GM12878 (cell line): ENCODE measurements at regions not wholly inside any gene's neighbourhood (a gene's known extent, or its start where the extent isn't known, plus 50 kb on each side); places are given as distances from the start of the nearest gene placed in this dataset.

ENCODE experiments used
- ATAC-seq: fragments of 200-7000 bp; cut with Tn5 transposase; 3 replicates; pipeline ENCODE4 v1.9.1; 2020; ENCODE audit warnings: mild to moderate bottlenecking, moderate library complexity
- BruUV-seq: library from RNA; stranded (reverse); fragments of 400-500 nt; replicated peaks from 2 replicates; lab custom pipeline; 2021; lab: Mats Ljungman, UMichigan
- CTCF ChIA-PET: fragments of 300-600 bp; sonication (Branson Sonifier 250); formaldehyde crosslinking; extraction: SDS; loops from one replicate; lab custom pipeline; 2021; ENCODE audit warnings: inconsistent platforms; lab: Yijun Ruan, JAX
- POLR2A ChIA-PET: fragments of 350-600 bp; formaldehyde crosslinking; extraction: SDS; loops from one replicate; lab custom pipeline; 2021; ENCODE audit warnings: inconsistent platforms; lab: Charles Lee
- RAD21 ChIA-PET: fragments of 300-600 bp; sonication (Branson Sonifier 250); formaldehyde crosslinking; loops from one replicate; lab custom pipeline; 2023; ENCODE audit warnings: antibody characterized with exemption; ENCODE audit not compliant: unreplicated experiment; lab: Charles Lee
- SMC1A ChIA-PET: fragments of 300-600 bp; sonication (Branson Sonifier 250); formaldehyde crosslinking; loops from one replicate; lab custom pipeline; 2023; ENCODE audit not compliant: unreplicated experiment, uncharacterized antibody; lab: Charles Lee
- DNase-seq: peaks from one replicate; pipeline ENCODE4 v3.0.0-alpha.2; 2011; ENCODE audit warnings: low read depth, low spot score
- FAIRE-seq: peaks from 3 replicates; lab custom pipeline; 2011; peaks lifted over from hg19 to GRCh38; lab: Jason Lieb, UNC
- H2AFZ ChIP-seq: 2 replicates; pipeline ENCODE4 v1.6.0; 2011; ENCODE audit warnings: low read depth, low read length, control low read depth; ENCODE audit not compliant: control insufficient read depth
- H3K27ac ChIP-seq: 2 replicates; pipeline ENCODE4 v1.5.1; 2011; ENCODE audit warnings: control low read depth; ENCODE audit not compliant: control insufficient read depth, insufficient read depth
- H3K27me3 ChIP-seq, 2 experiments: replicated peaks in 1 of 2; 2 replicates each; pipeline versions ENCODE4 v1.6.0 to v1.6.1; 2011; ENCODE audit warnings: low read length in 1 of 2; ENCODE audit not compliant: control insufficient read depth in 2 of 2, insufficient read depth in 2 of 2
- H3K36me3 ChIP-seq, 2 experiments: 2 replicates each; pipeline ENCODE4 v1.5.1; 2011; ENCODE audit warnings: low read length in 1 of 2; ENCODE audit not compliant: control insufficient read depth in 2 of 2, insufficient read depth in 2 of 2
- H3K4me1 ChIP-seq: 2 replicates; pipeline ENCODE4 v1.6.1; 2011; ENCODE audit warnings: mild to moderate bottlenecking, low read length, moderate library complexity, mixed read lengths; ENCODE audit not compliant: control insufficient read depth, insufficient read depth
- H3K4me2 ChIP-seq: 2 replicates; pipeline ENCODE4 v1.6.0; 2011; ENCODE audit warnings: control low read depth; ENCODE audit not compliant: control insufficient read depth, insufficient read depth
- H3K4me3 ChIP-seq: fragments of 200-600 bp; sonication (generic); 2 replicates; pipeline ENCODE4 v1.5.1; 2016
- H3K79me2 ChIP-seq: 2 replicates; pipeline ENCODE4 v1.6.0; 2011; ENCODE audit warnings: low read length; ENCODE audit not compliant: control insufficient read depth, insufficient read depth
- H3K9ac ChIP-seq: 2 replicates; pipeline ENCODE4 v1.8.0; 2011; ENCODE audit warnings: low read length, control low read depth, mixed read lengths; ENCODE audit not compliant: control insufficient read depth, insufficient read depth
- H3K9me3 ChIP-seq: replicated peaks from 3 replicates; pipeline ENCODE4 v1.5.1; 2011; ENCODE audit warnings: mild to moderate bottlenecking, low read length; ENCODE audit not compliant: control insufficient read depth, insufficient read depth
- H4K20me1 ChIP-seq: 2 replicates; pipeline ENCODE4 v1.6.0; 2011; ENCODE audit not compliant: control insufficient read depth, insufficient read depth
- ATF3 ChIP-seq: IDR thresholded peaks from 2 replicates; pipeline ENCODE4 v1.6.1; 2011; ENCODE audit warnings: low read depth, mild to moderate bottlenecking, low read length, moderate library complexity, borderline replicate concordance; ENCODE audit errors: extremely low read depth
- BMI1 ChIP-seq: fragments of 450-650 bp; IDR thresholded peaks from 2 replicates; pipeline ENCODE4 v1.6.1; 2016; ENCODE audit warnings: mild to moderate bottlenecking, moderate library complexity, borderline replicate concordance
- CHD2 ChIP-seq: IDR thresholded peaks from 2 replicates; pipeline ENCODE4 v1.6.1; 2011; ENCODE audit warnings: low read depth, low read length, improper control_type of control experiment, borderline replicate concordance
- EED ChIP-seq: sonication (generic); IDR thresholded peaks from 2 replicates; pipeline ENCODE4 v1.6.1; 2016; ENCODE audit warnings: antibody characterized with exemption, low read depth
- EZH2 ChIP-seq: IDR thresholded peaks from 2 replicates; pipeline ENCODE4 v1.6.1; 2012; ENCODE audit warnings: low read depth, mild to moderate bottlenecking, control low read depth, inconsistent platforms, low read length, borderline replicate concordance; ENCODE audit not compliant: control insufficient read depth
- HCFC1 ChIP-seq: fragments of 150-350 bp; IDR thresholded peaks from 2 replicates; pipeline ENCODE4 v1.6.1; 2014; ENCODE audit warnings: low read length
- IRF4 ChIP-seq: IDR thresholded peaks from 2 replicates; pipeline ENCODE4 v1.6.1; 2011; ENCODE audit warnings: low read depth, low read length
- MXI1 ChIP-seq: fragments of 150-350 bp; IDR thresholded peaks from 2 replicates; pipeline ENCODE4 v1.6.1; 2011; ENCODE audit warnings: low read depth, mild to moderate bottlenecking, inconsistent platforms, low read length, improper control_type of control experiment
- NFYA ChIP-seq: IDR thresholded peaks from 2 replicates; pipeline ENCODE4 v1.6.1; 2011; ENCODE audit warnings: low read depth, mild to moderate bottlenecking, low read length, improper control_type of control experiment, borderline replicate concordance
- RB1 ChIP-seq: fragments of 450-650 bp; formaldehyde crosslinking; IDR thresholded peaks from 2 replicates; pipeline ENCODE4 v1.6.1; 2017; ENCODE audit warnings: mild to moderate bottlenecking, borderline replicate concordance
- TARDBP ChIP-seq: IDR thresholded peaks from 2 replicates; pipeline ENCODE4 v1.6.1; 2016; ENCODE audit warnings: borderline replicate concordance
- ZNF592 ChIP-seq: fragments of 450-650 bp; IDR thresholded peaks from 2 replicates; pipeline ENCODE4 v1.6.1; 2017; ENCODE audit warnings: mild to moderate bottlenecking, moderate library complexity
- ZNF622 ChIP-seq: fragments of 450-650 bp; IDR thresholded peaks from 2 replicates; pipeline ENCODE4 v1.6.1; 2017; ENCODE audit warnings: mild to moderate bottlenecking, inconsistent platforms
- WGBS: methylation state at CpG from one replicate; pipeline ENCODE4 v1.1.6; 2016; ENCODE audit warnings: low lambda C conversion rate; ENCODE audit not compliant: insufficient replicate concordance, insufficient coverage; ENCODE audit errors: missing lambda C conversion rate; 5-methylcytosine and 5-hydroxymethylcytosine counted together
- in situ Hi-C: fragments of 300-500 bp; cut with MboI; formaldehyde crosslinking; loops from 9 replicates; pipeline ENCODE4 v1.14.3; 2018; ENCODE audit warnings: mixed read lengths
- intact Hi-C: fragments of 100-400 bp; cut with micrococcal nuclease; formaldehyde crosslinking; loops from one replicate; pipeline ENCODE4 v1.14.2; 2022; ENCODE audit not compliant: unreplicated experiment

- BruUV-seq: no TSS peak
- Histone ChIP-seq H3K79me2 (no peaks in the 10 kb centered on the region), H3K9me3 (no peaks in the 10 kb centered on the region), H3K9ac (no peak overlapping the region), H3K4me2 (no peak overlapping the region), H4K20me1 (no peaks in the 10 kb centered on the region), H2AFZ (no peak overlapping the region), H3K27me3 (no peaks in the 10 kb centered on the region), H3K36me3 (no peaks in the 10 kb centered on the region), H3K4me1 (no peaks in the 10 kb centered on the region), H3K27ac (no peak overlapping the region), H3K4me3 (no peak overlapping the region)
- 44% methylated on average over 4 of the region's 4 CpGs for WGBS
- ChIA-PET POLR2A (no interaction called here), SMC1A (no interaction called here), RAD21 (no interaction called here), CTCF (no interaction called here)
- no peak for FAIRE-seq
- no peak for ATAC-seq
- DNase-seq: no peak
- in situ Hi-C loops (no loop called here), intact Hi-C loops (no loop called here)
- TF ChIP-seq ZNF592 (no peak), RB1 (no peak), NFYA (no peak), MXI1 (no peak), ATF3 (no peak), BMI1 (no peak), ZNF622 (no peak), IRF4 (no peak), CHD2 (no peak), HCFC1 (no peak), EZH2 (no peak), TARDBP (no peak), EED (no peak)
Measured at GRCh38 chr2:149739883-149740265, 152.3 kb upstream of the MMADHC start.
